GM23248 (cell line): ENCODE measurements at regions not wholly inside any gene's neighbourhood (a gene's known extent, or its start where the extent isn't known, plus 50 kb on each side); places are given as distances from the start of the nearest gene placed in this dataset.

ENCODE experiments used
- EZH2 ChIP-seq: fragments of 200-600 bp; sonication (generic); IDR thresholded peaks from 2 replicates; pipeline ENCODE4 v1.6.1; 2018; ENCODE audit warnings: antibody characterized with exemption, mild to moderate bottlenecking; ENCODE audit not compliant: insufficient read depth, poor library complexity, severe bottlenecking
- EZH2phosphoT487 ChIP-seq: fragments of 200-600 bp; sonication (generic); IDR thresholded peaks from 2 replicates; pipeline ENCODE4 v1.6.1; 2018; ENCODE audit warnings: antibody characterized with exemption, moderate library complexity, mild to moderate bottlenecking, low read depth; ENCODE audit not compliant: insufficient read depth

DNA sequence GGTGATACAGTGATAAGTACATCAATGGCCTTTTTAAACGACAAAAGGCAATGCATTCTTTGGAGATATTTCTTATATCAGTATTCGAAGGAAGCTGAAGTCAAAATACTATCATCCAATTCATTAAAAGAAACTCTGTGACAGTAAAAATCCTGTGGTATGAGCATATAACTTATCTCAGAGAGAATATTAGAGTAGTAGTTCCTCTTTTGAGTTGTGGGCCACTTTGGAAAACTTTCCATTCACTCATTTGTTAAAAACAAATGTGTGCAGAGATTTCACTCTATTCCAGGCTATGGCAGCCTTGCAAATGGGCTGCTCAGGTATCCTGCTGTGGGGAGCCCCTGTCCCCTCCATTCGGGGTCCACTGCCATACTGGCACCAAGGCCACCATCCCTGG lies 55.3 kb upstream of the ZNF438 start:
- TF ChIP-seq EZH2 (no peak), EZH2phosphoT487 (no peak)
